ENCODE measurements at regions not wholly inside any gene's neighbourhood (a gene's known extent, or its start where the extent isn't known, plus 50 kb on each side); places are given as distances from the start of the nearest gene placed in this dataset.
"Not testable (repeated sequence)": the region's sequence is repeated elsewhere in the genome, so short reads cannot be mapped to it uniquely, and the experiment has no call there.

DNA sequence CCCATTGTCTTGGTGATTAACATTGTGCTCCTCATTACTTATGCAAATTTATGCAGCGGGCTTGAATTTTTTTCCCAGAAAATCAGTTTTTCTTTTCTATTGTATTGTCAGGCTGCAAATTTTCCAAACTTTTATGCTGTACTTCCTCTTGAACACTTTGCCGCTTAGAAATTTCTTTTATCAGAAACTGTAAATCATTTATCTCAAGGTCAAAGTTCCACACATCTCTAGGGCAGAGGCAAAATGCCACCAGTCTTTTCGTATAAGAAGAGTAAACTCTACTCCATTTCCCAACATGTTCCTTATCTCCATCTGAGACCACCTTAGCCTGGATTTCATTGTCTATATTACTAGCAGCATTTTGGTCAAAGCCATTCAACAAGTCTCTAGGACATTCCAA is 113.9 kb upstream of the OLFM3 start:
- no peak for TF ChIP-seq ZFX (IDR thresholded peaks at IDR 0.05; ENCODE audit: borderline replicate concordance)
- TF ChIP-seq, protein P1, sequence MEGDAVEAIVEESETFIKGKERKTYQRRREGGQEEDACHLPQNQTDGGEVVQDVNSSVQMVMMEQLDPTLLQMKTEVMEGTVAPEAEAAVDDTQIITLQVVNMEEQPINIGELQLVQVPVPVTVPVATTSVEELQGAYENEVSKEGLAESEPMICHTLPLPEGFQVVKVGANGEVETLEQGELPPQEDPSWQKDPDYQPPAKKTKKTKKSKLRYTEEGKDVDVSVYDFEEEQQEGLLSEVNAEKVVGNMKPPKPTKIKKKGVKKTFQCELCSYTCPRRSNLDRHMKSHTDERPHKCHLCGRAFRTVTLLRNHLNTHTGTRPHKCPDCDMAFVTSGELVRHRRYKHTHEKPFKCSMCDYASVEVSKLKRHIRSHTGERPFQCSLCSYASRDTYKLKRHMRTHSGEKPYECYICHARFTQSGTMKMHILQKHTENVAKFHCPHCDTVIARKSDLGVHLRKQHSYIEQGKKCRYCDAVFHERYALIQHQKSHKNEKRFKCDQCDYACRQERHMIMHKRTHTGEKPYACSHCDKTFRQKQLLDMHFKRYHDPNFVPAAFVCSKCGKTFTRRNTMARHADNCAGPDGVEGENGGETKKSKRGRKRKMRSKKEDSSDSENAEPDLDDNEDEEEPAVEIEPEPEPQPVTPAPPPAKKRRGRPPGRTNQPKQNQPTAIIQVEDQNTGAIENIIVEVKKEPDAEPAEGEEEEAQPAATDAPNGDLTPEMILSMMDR (IDR thresholded peaks at IDR 0.05) = no peak
- H3K27ac ChIP-seq = no peak overlapping the region

DNA sequence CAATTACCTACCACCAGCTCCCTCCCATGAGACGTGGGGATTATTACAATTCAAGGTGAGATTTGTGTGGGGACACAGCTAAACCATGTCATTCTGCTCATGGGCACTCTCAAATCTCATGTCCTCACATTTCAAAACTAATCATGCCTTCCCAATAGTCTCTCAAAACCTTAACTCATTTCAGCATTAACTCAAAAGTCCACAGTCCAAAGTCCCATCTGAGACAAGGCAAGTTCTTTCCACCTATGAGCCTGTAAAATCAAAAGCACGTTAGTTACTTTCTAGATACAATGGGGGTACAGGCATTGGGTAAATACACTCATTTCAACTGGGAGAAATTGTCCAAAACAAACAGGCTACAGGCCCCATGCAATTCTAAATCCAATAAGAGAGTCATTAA is 112.8 kb upstream of the OLFM3 start:
- not testable (repeated sequence) for H3K27ac ChIP-seq

DNA sequence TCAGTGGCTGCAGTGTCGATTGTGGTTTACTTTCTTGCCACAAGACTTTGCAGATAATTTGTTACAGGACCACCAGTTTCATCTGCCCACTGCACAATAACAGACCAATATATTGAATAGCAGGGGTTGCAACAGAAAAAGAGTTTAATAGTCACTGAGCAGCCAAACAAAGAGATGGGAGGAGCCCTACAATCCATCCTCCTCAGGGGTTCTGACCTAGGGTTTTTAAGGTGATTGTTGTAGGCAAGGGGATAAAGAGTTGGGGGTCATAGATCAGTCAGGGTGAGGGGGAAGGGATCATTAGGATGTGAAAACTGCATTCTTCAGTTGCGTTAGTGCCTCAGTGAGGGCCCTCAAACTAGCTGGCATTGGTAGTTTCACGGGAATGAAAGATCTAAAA is 110.7 kb upstream of the OLFM3 start:
- TF ChIP-seq, protein P1 (IDR thresholded peaks at IDR 0.05) = no peak
- TF ChIP-seq ZFX (IDR thresholded peaks at IDR 0.05; ENCODE audit: borderline replicate concordance) = no peak
- no peak overlapping the region for H3K27ac ChIP-seq

DNA sequence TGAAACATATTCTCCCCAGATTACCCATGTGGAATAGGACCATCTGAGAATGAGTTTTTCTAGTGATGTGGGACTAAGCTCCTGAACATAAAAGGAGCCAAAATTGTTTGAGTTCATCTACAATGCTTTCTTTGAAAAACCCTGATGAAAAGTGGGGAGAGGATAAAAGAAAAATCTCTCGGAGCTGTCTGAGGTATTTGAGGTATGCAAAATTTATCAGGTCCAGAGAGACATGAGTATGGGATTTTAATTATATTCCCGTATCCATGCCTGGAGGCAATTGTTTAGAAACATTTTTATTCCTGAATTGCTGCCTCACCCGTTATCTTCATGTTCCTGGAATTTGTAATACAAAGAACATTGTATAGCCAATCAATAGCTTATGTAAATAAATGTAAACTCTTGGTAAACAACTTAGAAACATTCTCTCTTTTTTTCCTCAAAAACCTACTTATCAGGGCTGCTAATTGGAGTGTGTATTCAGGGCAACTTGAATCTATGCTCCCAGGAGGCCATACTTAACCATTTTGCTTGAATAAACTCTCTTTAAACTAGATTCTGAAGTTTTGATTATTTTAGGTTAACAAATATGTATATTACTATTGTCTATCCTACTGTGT is 109.3 kb upstream of the OLFM3 start:
- no peak overlapping the region for H3K27ac ChIP-seq
- TF ChIP-seq, protein P1 (IDR thresholded peaks at IDR 0.05) = no peak
- no peak for TF ChIP-seq ZFX (IDR thresholded peaks at IDR 0.05; ENCODE audit: borderline replicate concordance)

DNA sequence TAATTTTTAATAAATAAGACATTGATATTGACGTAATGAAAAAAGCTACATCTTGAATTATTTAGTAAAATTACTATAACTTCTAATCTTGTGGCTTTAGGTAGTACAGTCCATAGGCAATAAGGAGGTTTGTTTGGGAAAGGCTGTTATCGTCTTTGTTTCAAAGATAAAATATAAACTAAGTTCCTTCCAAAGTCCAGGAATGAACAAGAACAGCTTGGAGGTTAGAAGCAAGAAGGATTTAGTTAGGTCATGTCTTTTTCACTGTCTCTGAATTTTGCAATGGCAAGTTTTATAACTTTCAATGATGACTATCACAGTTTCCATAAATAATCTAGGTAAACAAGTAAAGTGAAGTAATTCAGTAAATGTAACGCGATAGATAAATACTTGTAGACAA is 106.9 kb upstream of the OLFM3 start:
- TF ChIP-seq, protein P1 (IDR thresholded peaks at IDR 0.05) = no peak
- no peak for TF ChIP-seq ZFX (IDR thresholded peaks at IDR 0.05; ENCODE audit: borderline replicate concordance)
- no peak overlapping the region for H3K27ac ChIP-seq

DNA sequence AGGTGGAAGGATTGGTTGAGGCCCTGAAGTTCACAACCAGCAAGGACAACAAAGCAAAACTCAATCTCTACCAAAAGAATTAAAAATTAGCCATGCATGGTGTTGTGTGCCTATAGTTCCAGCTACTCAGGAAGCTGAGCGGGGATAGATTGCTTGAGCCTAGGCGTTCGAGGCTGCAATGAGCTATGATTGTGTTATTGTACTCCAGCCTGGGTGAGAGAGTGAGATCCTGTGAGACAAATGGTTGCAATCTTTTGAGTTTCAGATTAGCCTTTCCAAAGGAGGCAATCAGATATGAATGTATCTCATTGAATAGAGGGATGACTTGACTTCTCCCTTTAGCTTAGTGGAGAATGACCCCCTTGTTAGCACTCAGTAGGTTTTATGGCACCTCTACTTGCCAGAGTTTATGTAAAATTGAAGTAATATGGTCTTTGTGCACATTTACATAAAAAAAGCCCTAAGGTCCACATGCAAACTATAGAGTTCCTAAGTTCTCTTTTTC is 105.6 kb upstream of the OLFM3 start:
- H3K27ac ChIP-seq = no peak overlapping the region
- no peak for TF ChIP-seq ZFX (IDR thresholded peaks at IDR 0.05; ENCODE audit: borderline replicate concordance)
- TF ChIP-seq, protein P1 (IDR thresholded peaks at IDR 0.05) = no peak

DNA sequence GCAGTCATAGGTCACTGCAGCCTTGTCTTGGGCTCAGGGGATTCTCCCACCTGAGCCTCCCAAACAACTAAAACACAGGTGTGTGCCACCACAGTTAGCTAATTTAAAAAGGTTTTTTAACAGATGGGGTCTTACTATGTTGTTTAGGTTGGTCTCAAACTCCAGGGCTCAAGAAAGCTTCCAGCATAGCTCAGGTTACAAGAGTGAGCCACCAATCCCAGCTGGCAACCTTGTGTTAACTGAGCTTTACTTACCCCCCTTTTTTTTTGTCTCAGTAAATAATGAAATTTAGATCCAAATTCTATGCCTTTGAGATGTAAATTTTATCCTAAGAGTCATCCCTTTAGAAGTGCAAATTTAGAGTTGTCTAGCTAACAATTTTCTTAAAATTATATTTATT is 103.9 kb upstream of the OLFM3 start:
- no peak overlapping the region for H3K27ac ChIP-seq
- TF ChIP-seq, protein P1 (IDR thresholded peaks at IDR 0.05) = no peak
- no peak for TF ChIP-seq ZFX (IDR thresholded peaks at IDR 0.05; ENCODE audit: borderline replicate concordance)

DNA sequence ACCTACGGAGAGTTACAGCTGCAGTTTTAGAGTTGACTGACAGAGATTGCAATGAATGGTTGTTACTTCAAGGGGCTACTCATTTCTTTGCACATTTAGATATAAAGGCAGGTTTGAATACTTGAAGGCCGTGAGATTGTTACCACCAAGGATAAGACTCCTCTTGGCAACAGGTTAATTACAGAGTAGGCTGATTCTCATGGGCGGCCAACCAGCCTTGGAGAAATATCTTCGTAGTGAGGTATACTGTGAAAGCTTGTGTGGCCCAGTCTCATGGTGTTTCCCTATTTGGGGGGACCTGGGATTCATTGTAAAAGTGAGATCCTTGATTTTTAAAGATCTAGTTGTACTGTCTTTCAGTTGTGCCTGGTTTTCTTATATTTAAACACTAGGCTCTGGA is 103.2 kb upstream of the OLFM3 start:
- TF ChIP-seq, protein P1 (IDR thresholded peaks at IDR 0.05) = no peak
- no peak for TF ChIP-seq ZFX (IDR thresholded peaks at IDR 0.05; ENCODE audit: borderline replicate concordance)
- no peak overlapping the region for H3K27ac ChIP-seq

All from 22Rv1 (cell line).